GM23338 (cell line): ENCODE measurements at regions not wholly inside any gene's neighbourhood (a gene's known extent, or its start where the extent isn't known, plus 50 kb on each side); places are given as distances from the start of the nearest gene placed in this dataset.

Source experiments
- CTCF ChIP-seq, 2 experiments: fragments of 200-600 bp in 1 of 2; sonication (generic) in 1 of 2; conservative IDR thresholded peaks; 2 replicates each; pipeline versions ENCODE4 v1.5.1 to v1.6.1; 2016 to 2017; ENCODE audit warnings: antibody characterized with exemption in 2 of 2, low read depth in 2 of 2, mild to moderate bottlenecking in 2 of 2, moderate library complexity in 1 of 2
- POLR2AphosphoS5 ChIP-seq: IDR thresholded peaks from 2 replicates; pipeline ENCODE4 v1.6.1; 2016; ENCODE audit warnings: antibody characterized with exemption, low read depth

- TF ChIP-seq CTCF (conservative IDR thresholded peaks at IDR 0.05; ENCODE audit: low read depth in 2 of 2) (no peak), POLR2AphosphoS5 (no peak)
Observed at GRCh38 chr2:65495251-65495877, 63.0 kb upstream of the SPRED2 start.
